Fibroblast of lung (primary cell): ENCODE measurements at regions not wholly inside any gene's neighbourhood (a gene's known extent, or its start where the extent isn't known, plus 50 kb on each side); places are given as distances from the start of the nearest gene placed in this dataset.

Source experiments
- EZH2 ChIP-seq: IDR thresholded peaks from 2 replicates; pipeline ENCODE4 v1.5.1; 2012; ENCODE audit warnings: low read length, control low read depth, mild to moderate bottlenecking; ENCODE audit errors: missing control alignments
- TF ChIP-seq, protein P1 (sequence below), 2 donors: IDR thresholded peaks in 1 of 2; conservative IDR thresholded peaks in 1 of 2; 1 replicate in 1 of 2; 2 replicates in 1 of 2; pipeline ENCODE4 v1.5.1; 2011 to 2012; ENCODE audit warnings: low read length in 2 of 2, control low read depth in 1 of 2, inconsistent platforms in 1 of 2, low read depth in 1 of 2, mild to moderate bottlenecking in 1 of 2

DNA sequence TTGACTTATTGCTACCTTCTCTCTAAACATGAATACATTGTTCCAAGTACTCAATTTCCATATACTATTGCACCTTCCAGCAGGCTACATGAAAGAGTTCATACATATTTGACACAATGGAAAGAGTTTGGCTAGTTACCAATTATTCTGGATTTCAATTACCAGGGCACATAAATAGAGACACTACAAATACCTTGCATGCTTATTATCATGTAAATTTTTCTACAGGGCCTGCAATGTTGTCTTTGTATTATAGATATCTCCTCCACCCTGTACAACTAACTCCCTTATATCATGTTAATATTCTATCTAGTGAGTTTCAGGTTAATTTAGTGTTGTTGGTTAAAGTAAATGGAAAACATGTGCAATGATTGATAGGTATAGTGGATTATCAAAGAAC lies 540.7 kb upstream of the SLITRK5 start:
- no peak for TF ChIP-seq EZH2
- TF ChIP-seq, protein P1, sequence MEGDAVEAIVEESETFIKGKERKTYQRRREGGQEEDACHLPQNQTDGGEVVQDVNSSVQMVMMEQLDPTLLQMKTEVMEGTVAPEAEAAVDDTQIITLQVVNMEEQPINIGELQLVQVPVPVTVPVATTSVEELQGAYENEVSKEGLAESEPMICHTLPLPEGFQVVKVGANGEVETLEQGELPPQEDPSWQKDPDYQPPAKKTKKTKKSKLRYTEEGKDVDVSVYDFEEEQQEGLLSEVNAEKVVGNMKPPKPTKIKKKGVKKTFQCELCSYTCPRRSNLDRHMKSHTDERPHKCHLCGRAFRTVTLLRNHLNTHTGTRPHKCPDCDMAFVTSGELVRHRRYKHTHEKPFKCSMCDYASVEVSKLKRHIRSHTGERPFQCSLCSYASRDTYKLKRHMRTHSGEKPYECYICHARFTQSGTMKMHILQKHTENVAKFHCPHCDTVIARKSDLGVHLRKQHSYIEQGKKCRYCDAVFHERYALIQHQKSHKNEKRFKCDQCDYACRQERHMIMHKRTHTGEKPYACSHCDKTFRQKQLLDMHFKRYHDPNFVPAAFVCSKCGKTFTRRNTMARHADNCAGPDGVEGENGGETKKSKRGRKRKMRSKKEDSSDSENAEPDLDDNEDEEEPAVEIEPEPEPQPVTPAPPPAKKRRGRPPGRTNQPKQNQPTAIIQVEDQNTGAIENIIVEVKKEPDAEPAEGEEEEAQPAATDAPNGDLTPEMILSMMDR (conservative IDR thresholded peaks at IDR 0.05 in 1 of 2, IDR thresholded peaks at IDR 0.05 in 1 of 2; ENCODE audit: low read depth in 1 of 2, low read length in 2 of 2), result no peak
